Neural cell (in vitro differentiated cells): ENCODE measurements at regions not wholly inside any gene's neighbourhood (a gene's known extent, or its start where the extent isn't known, plus 50 kb on each side); places are given as distances from the start of the nearest gene placed in this dataset.

Experiments
- H2AFZ ChIP-seq: fragments of 200-600, 300-800 bp; sonication (generic), shearing (Covaris generic); 2 replicates; pipeline ENCODE4 v1.6.0; 2014; ENCODE audit warnings: low read depth, mild to moderate bottlenecking, antibody characterized with exemption, low read length, moderate library complexity
- H3F3A ChIP-seq: fragments of 200-600 bp; shearing (Covaris generic); 2 replicates; pipeline ENCODE4 v1.6.1; 2016; ENCODE audit warnings: mild to moderate bottlenecking, moderate library complexity, mixed read lengths, antibody characterized with exemption, low read length; ENCODE audit not compliant: insufficient read depth, poor library complexity, severe bottlenecking
- H3K27ac ChIP-seq: fragments of 200-600, 300-800 bp; sonication (generic), shearing (Covaris generic); 2 replicates; pipeline ENCODE4 v1.5.1; 2014; ENCODE audit warnings: mild to moderate bottlenecking, low read length, moderate library complexity
- H3K27me3 ChIP-seq: fragments of 300-800, 200-600 bp; sonication (generic), shearing (Covaris generic); 2 replicates; pipeline ENCODE4 v1.6.0; 2014; ENCODE audit warnings: mild to moderate bottlenecking, low read depth, low read length, moderate library complexity; ENCODE audit not compliant: insufficient read depth
- H3K36me3 ChIP-seq: fragments of 300-800, 200-600 bp; sonication (generic), shearing (Covaris generic); 2 replicates; pipeline ENCODE4 v1.5.1; 2014; ENCODE audit warnings: mild to moderate bottlenecking, antibody characterized with exemption, low read length, moderate library complexity; ENCODE audit not compliant: insufficient read depth
- H3K4me2 ChIP-seq: fragments of 300-800, 200-600 bp; sonication (generic), shearing (Covaris generic); 2 replicates; pipeline ENCODE4 v1.6.0; 2014; ENCODE audit warnings: mild to moderate bottlenecking, low read length
- H3K4me3 ChIP-seq: fragments of 300-800, 200-600 bp; sonication (generic), shearing (Covaris generic); 2 replicates; pipeline ENCODE4 v1.5.1; 2014; ENCODE audit warnings: mild to moderate bottlenecking, low read length, moderate library complexity
- H3K79me2 ChIP-seq: fragments of 200-600 bp; shearing (Covaris generic); replicated peaks from 2 replicates; pipeline ENCODE4 v1.6.0; 2014; ENCODE audit warnings: mild to moderate bottlenecking, low read length, moderate library complexity; ENCODE audit not compliant: insufficient read depth
- H3K9ac ChIP-seq: fragments of 300-800, 200-600 bp; sonication (generic), shearing (Covaris generic); 2 replicates; pipeline ENCODE4 v1.6.1; 2016; ENCODE audit warnings: mild to moderate bottlenecking, low read length, mixed read lengths
- H3K9me2 ChIP-seq: fragments of 200-600 bp; shearing (Covaris generic); 2 replicates; pipeline ENCODE4 v1.6.1; 2016; ENCODE audit warnings: mild to moderate bottlenecking, low read length, mixed read lengths; ENCODE audit not compliant: insufficient read depth
- H3K9me3 ChIP-seq: fragments of 200-600, 300-800 bp; sonication (generic), shearing (Covaris generic); 2 replicates; pipeline ENCODE4 v1.6.1; 2016; ENCODE audit warnings: mild to moderate bottlenecking, mixed run types, low read length, moderate library complexity, mixed read lengths
- H4K20me1 ChIP-seq: fragments of 200-600 bp; shearing (Covaris generic); 2 replicates; pipeline ENCODE4 v1.6.1; 2016; ENCODE audit warnings: mild to moderate bottlenecking, mixed run types; ENCODE audit not compliant: insufficient read depth
- CTCF ChIP-seq: fragments of 450-650 bp; IDR thresholded peaks from 2 replicates; pipeline ENCODE4 v1.5.1; 2014; ENCODE audit warnings: antibody characterized with exemption, mild to moderate bottlenecking, moderate library complexity; ENCODE audit not compliant: poor library complexity, severe bottlenecking
- EP300 ChIP-seq: fragments of 450-650 bp; conservative IDR thresholded peaks from 2 replicates; pipeline ENCODE4 v1.6.1; 2014; ENCODE audit warnings: antibody characterized with exemption, mild to moderate bottlenecking, moderate library complexity; ENCODE audit not compliant: poor library complexity, severe bottlenecking
- EZH2 ChIP-seq: fragments of 200-600, 300-800 bp; shearing (Covaris generic), sonication (generic); IDR thresholded peaks from 2 replicates; pipeline ENCODE4 v1.6.1; 2014; ENCODE audit warnings: antibody characterized with exemption, low read length, borderline replicate concordance, mild to moderate bottlenecking; ENCODE audit not compliant: insufficient read depth, poor library complexity, severe bottlenecking
- MXI1 ChIP-seq: fragments of 450-650 bp; conservative IDR thresholded peaks from 2 replicates; pipeline ENCODE4 v1.6.1; 2014; ENCODE audit warnings: antibody characterized with exemption, mild to moderate bottlenecking; ENCODE audit not compliant: poor library complexity, severe bottlenecking
- POLR2AphosphoS5 ChIP-seq: IDR thresholded peaks from 2 replicates; pipeline ENCODE4 v1.6.1; 2012
- RAD21 ChIP-seq: fragments of 450-650 bp; conservative IDR thresholded peaks from 2 replicates; pipeline ENCODE4 v1.6.1; 2014; ENCODE audit warnings: antibody characterized with exemption, mild to moderate bottlenecking, moderate library complexity
- SMC3 ChIP-seq: fragments of 450-650 bp; conservative IDR thresholded peaks from 2 replicates; pipeline ENCODE4 v1.6.1; 2014; ENCODE audit warnings: antibody characterized with exemption, mild to moderate bottlenecking, moderate library complexity; ENCODE audit not compliant: poor library complexity
- TAF1 ChIP-seq: IDR thresholded peaks from 2 replicates; pipeline ENCODE4 v1.6.1; 2012; ENCODE audit warnings: low read depth
- TF ChIP-seq, protein P1 (sequence below): IDR thresholded peaks from 2 replicates; pipeline ENCODE4 v1.6.1; 2012; ENCODE audit warnings: borderline replicate concordance

GRCh38 chr14:65296402-65296801 is 116.1 kb upstream of the FUT8 start:
- Histone ChIP-seq H3F3A (no peaks in the 10 kb centered on the region), H4K20me1 (no peaks in the 10 kb centered on the region), H3K27me3 (no peaks in the 10 kb centered on the region), H3K9ac (no peak overlapping the region), H3K36me3 (no peaks in the 10 kb centered on the region), H3K27ac (no peak overlapping the region), H3K79me2 (no peaks in the 10 kb centered on the region), H2AFZ (no peak overlapping the region), H3K4me2 (no peak overlapping the region), H3K9me2 (no peaks in the 10 kb centered on the region), H3K4me3 (no peak overlapping the region), H3K9me3 (no peaks in the 10 kb centered on the region)
- TF ChIP-seq EZH2 (no peak), RAD21 (no peak), CTCF (no peak), SMC3 (no peak), TAF1 (no peak), POLR2AphosphoS5 (no peak), EP300 (no peak), MXI1 (no peak)
- TF ChIP-seq, protein P1, sequence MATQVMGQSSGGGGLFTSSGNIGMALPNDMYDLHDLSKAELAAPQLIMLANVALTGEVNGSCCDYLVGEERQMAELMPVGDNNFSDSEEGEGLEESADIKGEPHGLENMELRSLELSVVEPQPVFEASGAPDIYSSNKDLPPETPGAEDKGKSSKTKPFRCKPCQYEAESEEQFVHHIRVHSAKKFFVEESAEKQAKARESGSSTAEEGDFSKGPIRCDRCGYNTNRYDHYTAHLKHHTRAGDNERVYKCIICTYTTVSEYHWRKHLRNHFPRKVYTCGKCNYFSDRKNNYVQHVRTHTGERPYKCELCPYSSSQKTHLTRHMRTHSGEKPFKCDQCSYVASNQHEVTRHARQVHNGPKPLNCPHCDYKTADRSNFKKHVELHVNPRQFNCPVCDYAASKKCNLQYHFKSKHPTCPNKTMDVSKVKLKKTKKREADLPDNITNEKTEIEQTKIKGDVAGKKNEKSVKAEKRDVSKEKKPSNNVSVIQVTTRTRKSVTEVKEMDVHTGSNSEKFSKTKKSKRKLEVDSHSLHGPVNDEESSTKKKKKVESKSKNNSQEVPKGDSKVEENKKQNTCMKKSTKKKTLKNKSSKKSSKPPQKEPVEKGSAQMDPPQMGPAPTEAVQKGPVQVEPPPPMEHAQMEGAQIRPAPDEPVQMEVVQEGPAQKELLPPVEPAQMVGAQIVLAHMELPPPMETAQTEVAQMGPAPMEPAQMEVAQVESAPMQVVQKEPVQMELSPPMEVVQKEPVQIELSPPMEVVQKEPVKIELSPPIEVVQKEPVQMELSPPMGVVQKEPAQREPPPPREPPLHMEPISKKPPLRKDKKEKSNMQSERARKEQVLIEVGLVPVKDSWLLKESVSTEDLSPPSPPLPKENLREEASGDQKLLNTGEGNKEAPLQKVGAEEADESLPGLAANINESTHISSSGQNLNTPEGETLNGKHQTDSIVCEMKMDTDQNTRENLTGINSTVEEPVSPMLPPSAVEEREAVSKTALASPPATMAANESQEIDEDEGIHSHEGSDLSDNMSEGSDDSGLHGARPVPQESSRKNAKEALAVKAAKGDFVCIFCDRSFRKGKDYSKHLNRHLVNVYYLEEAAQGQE: no peak

DNA sequence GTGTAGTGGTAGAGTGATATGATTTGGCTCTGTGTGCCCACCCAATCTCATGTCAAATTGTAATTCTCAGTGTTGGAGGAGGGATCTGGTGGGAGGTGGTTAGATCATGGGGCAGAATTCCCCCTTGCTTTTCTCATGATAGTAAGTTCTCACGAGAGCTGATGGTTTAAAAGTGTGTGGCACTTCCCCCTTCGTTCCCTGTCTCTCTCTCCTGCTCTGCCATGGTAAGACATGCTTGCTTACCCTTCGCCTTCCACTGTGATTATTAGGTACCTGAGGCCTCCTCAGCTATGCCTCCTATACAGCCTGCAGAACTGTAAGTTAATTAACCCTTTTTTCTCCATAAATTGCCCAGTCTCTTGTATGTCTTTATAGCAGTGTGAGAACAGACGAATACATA is 115.7 kb upstream of the FUT8 start:
- H3K9me3 ChIP-seq: no peaks in the 10 kb centered on the region
- no peak overlapping the region for H2AFZ ChIP-seq
- no peak overlapping the region for H3K4me3 ChIP-seq

More for the DNA sequence above, 115.7 kb upstream of the FUT8 start:
- Histone ChIP-seq H3F3A (no peaks in the 10 kb centered on the region), H3K9me2 (no peaks in the 10 kb centered on the region), H4K20me1 (no peaks in the 10 kb centered on the region), H3K27ac (no peak overlapping the region), H3K36me3 (no peaks in the 10 kb centered on the region), H3K79me2 (no peaks in the 10 kb centered on the region), H3K9ac (no peak overlapping the region), H3K4me2 (no peak overlapping the region), H3K27me3 (no peaks in the 10 kb centered on the region)
- TF ChIP-seq SMC3 (no peak), CTCF (no peak), MXI1 (no peak), POLR2AphosphoS5 (no peak), EP300 (no peak), TAF1 (no peak), RAD21 (no peak), EZH2 (no peak)
- TF ChIP-seq, protein P1: no peak
